NCI-H2107 (cell line): ENCODE measurements at regions not wholly inside any gene's neighbourhood (a gene's known extent, or its start where the extent isn't known, plus 50 kb on each side); places are given as distances from the start of the nearest gene placed in this dataset.
"Not testable (repeated sequence)": the region's sequence is repeated elsewhere in the genome, so short reads cannot be mapped to it uniquely, and the experiment has no call there.

Source experiments
- DNase-seq: peaks from one replicate; lab custom pipeline; 2025; lab: John Stamatoyannopoulos, UW

GRCh38 chr20:5386846-5387245 lies 70.1 kb upstream of the PROKR2 start:
- DNase-seq = not testable (repeated sequence)

GRCh38 chr20:5381527-5381926 lies 64.8 kb upstream of the PROKR2 start:
- not testable (repeated sequence) for DNase-seq

DNA sequence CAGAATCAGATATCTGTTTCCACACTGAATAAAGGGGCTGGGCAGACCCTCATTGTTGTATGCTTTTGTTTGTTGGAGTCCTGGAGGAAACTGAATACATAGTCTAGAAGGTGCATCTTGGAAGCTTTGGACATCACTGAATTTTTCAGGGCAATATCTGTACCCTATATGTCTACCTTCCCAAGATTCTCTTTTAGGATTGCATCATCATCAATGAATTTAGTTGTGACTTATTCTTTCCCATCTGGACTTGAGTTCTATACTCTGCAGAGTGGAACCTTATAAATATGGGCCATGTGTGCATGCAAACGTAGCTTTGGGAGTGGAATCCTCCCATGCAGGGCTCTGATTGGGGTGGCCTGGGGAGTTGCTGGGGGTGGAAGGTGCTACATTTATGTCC lies 60.7 kb upstream of the PROKR2 start:
- no peak for DNase-seq

DNA sequence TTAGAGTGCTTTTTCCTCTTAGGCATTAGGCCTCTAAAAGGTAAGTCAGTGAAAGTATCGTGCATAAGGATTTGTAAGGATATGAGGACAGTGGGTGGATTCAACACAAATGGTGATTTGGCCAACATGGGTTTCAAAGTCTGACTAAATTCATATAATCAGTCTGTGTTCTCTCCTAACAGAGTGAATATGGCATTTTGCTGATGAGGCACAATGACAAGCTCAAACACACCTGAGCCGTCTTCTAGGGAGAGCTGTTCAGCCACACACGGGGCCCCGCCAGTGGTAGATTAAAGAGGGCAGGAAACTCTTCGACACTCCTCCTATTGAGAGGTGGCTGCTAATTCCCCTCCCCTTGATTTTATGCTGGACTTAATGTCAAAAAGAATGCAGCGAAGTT lies 59.5 kb upstream of the PROKR2 start:
- DNase-seq = no peak

GRCh38 chr20:5374171-5374570 lies 57.4 kb upstream of the PROKR2 start:
- no peak for DNase-seq

- DNase-seq = no peak
These were observed 55.6 kb upstream of the PROKR2 start for GRCh38 chr20:5372371-5372770.

DNA sequence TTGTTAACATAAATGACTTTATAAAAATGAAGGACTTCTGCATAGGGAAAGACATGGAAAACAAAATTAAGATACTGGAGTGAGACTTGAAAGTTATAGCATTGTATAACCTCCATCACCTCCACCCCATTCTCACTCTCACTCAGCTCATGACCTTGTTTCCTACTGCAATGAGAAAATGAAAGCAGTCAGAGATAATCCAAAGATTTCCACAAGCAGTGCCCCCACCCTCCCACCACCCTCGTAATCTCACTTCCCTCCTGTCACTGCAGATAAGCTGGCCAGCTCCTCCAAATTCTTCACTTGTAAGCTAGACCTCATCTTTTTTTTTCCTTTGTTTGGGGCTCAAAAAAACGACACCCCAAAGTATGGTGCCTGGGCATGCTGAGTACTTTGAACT lies 52.9 kb upstream of the PROKR2 start:
- no peak for DNase-seq
